HG03460 (cell line): ENCODE measurements at regions not wholly inside any gene's neighbourhood (a gene's known extent, or its start where the extent isn't known, plus 50 kb on each side); places are given as distances from the start of the nearest gene placed in this dataset.
"Not testable (repeated sequence)": the region's sequence is repeated elsewhere in the genome, so short reads cannot be mapped to it uniquely, and the experiment has no call there.

Experiments used
- ATAC-seq: cut with Tn5 transposase; IDR thresholded peaks from one replicate; pipeline ENCODE4 v1.9.1; 2021; ENCODE audit not compliant: unreplicated experiment

DNA sequence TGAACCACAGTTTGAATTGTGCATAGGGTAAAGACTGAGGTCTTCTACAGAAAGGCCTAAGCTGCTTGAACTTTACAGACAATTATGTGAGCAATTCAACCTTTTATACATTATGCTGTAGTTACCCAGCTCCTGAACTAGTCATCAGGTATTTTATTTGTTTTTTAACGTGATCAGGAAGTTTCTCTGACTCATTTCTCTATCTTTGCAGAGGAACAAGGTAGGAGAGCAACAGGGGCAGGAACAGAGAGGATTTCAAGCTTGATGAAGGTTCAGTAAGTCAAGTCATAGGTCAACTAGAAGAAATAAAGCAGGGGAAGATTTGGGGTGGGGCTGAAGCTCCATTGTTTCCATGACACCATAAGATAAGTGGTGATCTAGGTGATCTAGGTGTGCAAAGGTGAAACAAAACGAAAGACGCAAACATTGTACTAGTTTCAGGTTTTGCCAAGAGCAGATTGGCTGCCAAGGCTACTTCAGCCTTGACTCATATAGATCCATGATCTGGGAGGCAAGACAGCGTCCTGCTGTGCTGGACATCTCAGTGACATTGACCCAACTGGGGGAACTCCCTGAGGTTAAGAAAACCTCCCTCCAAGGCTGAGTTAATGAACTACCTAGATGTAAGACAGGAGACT is 198.1 kb downstream of the DAD1 start:
- ATAC-seq = peak; percentile 42

DNA sequence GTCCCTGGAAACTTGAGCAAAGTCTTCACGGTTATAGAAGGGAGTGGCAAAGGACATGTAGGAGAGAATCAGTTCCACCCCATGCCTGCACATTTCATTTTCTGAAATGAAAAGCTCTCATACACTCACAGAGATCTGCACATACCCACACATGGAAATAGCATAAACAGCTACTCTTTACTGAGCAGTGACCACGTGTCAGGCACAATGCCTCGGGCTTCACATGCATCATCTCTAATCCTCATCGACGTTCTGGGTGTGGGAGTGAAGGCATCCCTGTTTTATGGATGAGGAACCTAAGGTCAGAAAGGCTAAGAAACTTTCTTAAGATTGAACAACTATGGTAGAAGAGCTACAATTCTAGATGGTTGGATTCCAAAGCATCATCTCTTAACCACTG is 198.8 kb downstream of the DAD1 start:
- no peak for ATAC-seq

DNA sequence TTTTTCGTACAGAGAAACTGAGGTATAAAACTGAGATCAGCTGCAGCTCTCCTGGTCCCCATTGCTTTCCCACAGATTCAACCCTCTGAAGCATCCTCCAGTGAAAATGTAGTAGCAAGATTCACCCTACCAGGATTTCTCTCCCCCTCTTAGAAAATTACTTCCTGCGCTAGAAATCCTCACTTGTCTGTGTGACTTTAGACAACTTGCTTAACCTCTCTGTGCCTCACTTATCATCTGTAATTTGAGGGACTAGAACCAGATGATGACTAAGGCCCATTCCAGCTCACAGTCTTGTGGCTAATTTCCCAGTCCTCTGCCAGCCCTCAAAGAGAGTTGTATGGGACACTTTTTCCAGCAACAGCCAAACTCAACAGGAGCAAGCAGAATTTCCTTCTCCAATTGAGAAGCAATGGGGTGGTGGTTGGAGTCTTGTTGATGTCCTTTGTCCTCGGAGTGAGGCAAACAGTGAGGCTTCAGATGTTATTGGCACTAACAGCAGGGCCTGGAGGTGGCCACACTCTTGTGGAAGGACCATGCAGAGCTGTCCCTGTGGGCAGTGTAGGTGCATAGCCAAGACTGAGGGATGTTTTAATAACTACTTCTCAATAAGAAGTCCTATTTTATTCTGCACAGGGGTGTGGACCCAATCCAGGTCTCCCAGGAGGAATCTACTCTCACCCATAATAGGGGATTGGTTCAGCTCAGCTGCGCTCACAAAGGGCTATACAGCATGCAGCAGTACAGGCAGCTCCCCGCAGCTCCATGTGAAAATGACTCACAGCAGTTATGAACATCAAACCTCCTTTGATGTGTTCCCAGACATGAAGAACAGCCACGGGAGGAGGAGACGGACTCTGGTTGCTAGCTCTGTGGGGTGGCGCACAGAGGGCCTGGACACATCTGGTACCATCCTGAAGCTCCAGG is 200.1 kb downstream of the DAD1 start:
- no peak for ATAC-seq

DNA sequence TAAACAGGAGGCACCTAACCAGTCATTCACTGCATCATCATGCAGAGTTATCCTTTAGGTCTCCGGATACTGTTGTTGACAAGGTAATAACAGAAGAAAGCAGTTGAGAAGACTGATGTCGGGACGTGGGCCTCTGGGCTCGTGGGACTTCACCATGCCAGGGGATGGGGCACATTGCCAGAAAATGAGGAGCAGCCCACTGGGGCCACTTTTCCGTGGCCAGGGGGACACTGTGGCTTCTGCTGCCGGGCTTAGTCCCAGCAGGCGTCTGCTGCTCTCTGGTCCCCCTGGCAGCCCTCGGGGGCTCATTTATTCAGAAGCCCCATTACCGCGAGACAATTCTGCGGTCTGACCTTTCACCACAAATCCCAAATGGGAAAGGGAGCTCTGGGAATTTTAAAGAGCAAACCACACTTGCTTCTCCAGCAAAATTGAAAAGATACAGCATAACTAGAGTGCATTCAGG is 201.2 kb downstream of the DAD1 start:
- ATAC-seq = no peak

DNA sequence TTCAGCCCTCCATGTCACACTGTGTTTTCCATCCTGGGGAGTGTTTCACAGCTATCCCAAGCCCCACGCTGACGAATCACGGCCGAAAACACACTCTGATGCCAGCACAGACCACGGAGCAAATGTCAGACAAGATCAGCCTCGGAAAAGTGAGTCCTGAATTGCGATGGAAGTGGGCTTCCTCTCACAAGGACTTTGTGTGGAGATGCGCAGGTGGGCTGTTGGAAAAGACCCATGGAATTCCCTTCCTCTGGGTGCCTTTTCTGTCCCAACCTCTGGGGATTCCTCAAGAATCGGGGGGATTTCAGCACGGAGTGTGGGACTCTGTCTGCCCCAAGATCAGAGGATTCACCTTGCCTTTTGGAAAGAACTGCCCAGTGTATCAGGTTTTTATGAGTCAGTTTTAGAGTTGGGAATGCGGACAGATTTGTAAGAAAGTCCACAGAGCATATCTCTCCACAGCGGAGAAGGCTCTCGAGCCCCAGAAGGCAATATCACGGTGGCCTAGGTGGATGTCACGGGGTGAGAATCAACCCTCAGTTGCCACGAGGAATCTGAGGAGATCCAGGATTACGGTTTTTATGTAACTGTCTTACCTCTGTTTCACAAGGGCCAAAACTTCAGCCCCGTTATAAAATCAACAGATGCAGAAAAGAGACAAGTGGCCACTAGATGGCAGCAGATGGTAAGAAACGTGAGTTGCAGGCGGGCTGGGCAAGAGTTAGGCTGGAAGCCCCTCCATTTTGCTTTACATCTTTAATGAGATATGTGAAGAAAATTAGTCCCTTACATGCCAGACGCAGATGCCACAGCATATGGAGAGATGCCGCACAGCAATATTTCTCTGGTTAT is 201.9 kb downstream of the DAD1 start:
- ATAC-seq = no peak

DNA sequence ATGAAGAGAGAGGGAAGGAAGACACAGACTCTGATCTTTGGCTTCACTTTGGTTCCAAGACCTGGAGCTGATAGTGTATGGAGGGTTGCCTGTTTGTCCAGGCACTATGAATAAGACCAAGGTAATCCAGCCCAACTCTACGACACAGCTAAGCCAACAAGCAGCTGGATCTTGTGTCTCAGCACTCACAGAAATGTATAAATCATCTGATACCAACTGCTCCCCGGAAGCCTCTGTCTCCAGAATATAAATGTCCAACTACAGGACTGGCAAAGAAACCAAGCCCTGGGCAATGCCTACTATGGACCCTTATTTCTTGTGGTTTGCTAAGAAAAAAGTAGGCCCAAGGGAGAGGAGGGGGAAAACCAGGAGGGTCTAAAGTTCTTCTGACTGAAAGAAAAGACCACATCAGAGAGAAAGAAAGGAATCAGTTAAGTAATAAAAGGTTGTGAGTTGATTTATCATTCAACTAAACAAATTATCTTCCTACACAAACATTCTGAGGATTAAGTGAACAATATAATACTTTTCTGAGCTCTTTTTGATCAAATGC is 204.0 kb downstream of the DAD1 start:
- no peak for ATAC-seq

DNA sequence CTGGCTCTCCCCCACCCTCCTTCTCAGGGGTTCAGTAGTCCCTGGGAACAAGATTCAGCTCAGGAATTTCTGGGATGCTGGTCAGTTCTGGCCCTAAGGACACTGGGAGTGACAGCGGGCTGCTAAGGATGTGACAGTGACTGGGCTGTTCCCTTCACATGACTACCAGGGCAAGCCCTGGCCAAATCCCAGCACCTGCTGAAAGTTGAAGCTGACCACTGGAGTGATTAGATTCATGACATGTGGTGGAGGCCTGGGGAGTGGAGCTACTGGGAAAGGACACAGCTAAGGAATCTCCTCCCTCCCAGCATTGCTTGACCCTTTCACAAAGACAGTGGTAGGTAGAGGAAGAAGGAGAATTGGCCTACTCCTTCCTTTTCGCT is 204.9 kb downstream of the DAD1 start:
- ATAC-seq = peak; percentile 10

DNA sequence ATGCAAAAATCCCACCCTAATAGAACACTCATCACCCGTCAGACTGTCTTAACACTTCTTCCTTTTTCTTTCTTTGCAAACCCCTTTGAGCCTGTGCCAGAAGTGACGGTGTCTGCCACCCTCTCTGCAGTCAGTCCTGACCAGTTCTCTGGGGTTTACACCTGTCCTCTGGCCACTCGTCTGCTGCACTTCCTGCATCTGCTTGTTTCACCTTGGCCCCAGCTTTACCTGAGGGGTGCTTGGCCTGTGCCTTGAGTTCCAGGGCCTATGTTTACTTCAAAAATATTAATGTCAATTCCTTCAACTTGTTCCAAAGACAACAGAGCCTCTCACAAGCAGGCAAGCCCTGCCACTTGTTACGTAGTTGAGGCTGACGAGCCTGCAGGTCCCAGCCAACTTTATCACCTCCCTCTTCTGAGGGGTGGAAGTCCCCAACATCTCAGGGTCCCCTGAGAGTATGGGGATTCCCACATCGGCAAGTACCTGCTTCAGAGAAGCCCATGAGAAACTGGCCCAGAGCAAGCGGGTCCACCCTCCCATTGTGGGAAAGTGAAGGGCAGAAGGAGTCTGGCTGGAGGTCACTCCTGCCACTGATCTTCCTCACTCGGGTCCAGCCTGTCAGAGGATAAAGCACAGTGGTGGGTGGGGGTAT is 205.4 kb downstream of the DAD1 start:
- ATAC-seq = peak; percentile 45

DNA sequence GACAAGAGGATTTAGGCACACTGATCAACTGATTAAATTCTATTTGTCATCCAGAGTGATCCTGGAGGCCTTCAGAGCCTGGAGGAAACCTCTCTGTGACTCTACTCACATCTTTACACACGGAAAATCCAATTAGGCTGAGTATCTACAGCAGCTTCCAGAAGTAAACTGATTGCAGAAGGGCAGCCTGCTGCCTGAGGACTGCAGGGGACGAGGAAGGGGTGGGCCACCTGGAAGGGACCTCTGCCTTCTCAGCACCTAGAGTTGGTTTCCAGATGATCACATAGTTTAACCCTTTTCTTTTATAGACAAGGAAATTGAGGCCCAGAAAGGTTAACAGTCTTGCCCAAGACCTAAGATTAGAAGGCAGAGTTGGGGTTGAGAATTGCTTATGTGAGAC is 206.1 kb downstream of the DAD1 start:
- no peak for ATAC-seq

DNA sequence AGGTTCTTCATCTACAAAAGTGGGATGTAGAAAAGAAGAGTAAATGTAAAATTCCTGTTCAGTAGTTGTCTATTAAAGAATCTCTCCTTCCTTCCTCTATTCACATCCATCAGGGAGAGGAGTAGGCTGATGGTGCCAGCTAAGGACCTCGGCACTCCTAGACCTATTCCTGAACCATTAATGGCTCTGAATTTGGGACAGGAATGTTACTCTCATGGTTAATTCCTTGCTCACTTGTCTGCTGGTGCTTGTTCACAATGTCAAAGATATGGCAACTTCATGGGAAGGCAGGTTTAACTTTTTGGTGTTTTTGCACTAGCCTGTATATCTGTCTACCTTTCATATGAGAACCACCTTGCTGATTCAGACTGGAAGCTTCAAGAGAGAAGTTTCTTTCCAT is 206.6 kb downstream of the DAD1 start:
- ATAC-seq = no peak

DNA sequence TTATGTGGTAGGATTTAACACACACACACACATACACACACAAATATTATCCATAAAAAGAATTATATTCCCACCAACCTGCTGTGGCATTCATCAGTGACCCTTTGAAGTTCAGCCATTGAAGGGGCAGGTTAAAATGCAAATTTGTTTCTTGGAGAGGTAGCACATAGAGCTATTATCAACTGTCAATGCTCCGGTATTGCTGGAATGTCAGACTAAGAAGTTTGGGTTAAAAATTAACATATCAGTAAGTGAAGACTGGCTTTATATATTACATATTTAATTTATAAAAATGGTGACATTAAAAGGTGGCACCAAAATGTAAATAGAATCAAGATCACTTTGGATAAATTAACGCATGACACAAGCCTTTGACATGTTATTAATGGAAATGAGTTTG is 207.3 kb downstream of the DAD1 start:
- no peak for ATAC-seq

DNA sequence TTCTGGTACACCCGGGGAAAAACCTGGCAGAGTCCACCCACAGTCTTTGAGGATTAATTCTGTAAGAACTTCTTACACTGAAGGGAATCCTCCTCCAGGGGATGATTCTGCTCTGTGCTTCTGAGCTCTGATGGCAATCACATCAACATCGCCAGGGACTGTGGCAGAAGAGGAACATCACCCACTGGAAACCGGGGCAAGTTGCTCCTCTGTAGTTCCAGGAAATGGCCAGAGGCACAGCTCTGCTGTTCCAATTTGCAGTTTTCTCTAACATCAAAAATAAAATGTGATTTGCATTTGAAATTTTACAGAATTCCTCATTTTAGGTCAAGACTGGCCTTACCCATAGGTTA is 207.6 kb downstream of the DAD1 start:
- no peak for ATAC-seq

DNA sequence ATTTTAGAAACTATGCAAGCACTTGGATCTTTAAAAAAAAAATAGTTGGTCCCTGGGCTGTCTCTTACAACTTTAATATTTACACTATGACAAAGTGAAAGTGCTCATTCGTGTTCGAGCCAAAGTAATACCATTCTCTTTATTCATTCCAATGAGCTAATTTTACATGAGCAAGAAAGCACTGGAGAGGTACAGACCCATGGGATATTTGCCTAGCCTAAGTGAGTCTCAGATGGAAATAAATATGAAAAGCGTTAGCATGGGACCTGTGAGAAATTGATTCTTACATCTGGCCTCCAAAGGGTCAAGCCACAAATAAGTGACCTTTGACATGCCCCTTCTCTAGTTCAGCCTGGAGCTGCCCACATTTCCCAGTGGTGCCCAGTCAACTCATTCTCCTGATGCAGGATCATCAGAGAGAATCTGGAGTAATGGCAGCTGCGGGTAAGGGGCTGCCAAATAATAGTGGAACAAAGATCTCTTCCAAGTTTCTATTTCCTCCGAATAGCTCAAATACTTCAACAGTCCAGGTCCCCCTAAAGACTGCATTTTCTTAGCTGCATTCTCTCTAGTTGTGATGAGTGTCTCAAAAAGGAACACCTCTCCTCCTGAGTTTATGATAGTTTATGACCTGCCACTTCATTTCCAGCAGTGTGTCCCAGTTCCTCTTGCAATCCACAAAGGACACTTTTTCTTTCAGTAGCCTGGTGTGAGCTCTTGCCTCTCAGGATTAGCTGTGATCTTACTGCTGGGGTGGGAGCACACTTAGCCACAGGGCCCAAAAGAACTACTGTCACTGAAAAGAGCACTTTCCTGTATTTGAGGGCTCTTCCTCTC is 208.2 kb downstream of the DAD1 start:
- no peak for ATAC-seq

DNA sequence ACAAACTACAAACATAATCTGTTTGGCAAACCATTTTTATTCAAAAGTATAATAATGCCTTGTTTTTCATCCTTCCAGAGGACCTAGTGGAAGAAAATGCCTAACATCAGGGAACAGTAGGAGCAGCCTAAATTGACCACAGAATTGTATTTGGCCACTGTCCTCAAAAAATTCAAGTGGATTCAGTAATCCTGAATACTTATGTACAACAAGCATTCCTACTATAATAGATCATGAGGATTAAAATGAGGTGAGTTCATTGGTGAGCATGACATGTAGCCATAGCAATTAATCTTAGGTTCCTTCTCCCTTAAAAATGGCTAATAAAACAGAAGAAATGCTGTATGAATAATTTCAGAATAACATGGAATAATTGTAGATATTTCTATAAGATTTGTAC is 209.3 kb downstream of the DAD1 start:
- no peak for ATAC-seq

DNA sequence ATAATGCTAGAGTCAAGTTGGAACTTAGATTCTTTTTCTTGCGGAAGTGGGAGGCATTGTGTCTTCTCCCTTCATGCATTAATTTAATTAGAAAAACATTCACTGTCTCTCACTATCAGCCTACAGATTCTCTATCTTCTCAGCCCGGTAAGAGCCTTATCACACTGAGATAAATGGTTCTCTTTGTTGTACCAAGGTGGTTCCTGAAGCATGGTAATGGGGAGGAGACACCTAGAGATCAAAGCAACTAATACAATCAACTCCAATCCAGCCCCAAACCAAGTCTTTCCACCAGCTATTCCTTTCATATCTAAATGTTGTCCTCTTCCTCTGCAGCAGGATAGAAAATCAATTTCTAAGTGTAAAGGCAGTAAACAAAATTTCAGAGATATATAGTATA is 210.8 kb downstream of the DAD1 start:
- ATAC-seq = no peak

DNA sequence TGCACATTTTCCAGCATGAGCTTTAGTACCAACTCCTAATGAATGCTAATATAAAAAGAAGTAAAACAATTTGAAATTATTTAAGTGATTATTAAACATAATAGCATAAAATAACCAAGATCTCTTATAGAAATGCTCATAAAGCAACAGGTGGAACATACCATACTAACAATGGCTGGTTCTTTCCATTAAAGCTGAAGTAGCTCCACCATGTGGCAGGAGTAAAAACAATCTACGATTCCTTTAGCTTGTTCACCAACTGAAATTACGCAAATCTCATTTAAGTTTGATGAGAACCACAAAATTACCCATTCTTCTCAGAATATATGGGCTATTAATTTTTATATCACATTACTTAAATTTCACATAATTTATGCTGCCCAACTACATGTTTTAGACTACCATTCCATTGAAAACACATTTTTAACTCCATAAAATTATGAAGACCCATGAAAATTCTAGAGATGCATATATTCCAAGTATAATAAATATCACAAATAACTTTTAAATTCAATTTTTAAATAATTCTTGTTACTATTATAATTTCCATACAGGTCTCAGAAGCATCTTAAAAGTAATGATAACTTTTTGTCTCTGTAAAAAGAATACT is 213.6 kb downstream of the DAD1 start:
- ATAC-seq = no peak

DNA sequence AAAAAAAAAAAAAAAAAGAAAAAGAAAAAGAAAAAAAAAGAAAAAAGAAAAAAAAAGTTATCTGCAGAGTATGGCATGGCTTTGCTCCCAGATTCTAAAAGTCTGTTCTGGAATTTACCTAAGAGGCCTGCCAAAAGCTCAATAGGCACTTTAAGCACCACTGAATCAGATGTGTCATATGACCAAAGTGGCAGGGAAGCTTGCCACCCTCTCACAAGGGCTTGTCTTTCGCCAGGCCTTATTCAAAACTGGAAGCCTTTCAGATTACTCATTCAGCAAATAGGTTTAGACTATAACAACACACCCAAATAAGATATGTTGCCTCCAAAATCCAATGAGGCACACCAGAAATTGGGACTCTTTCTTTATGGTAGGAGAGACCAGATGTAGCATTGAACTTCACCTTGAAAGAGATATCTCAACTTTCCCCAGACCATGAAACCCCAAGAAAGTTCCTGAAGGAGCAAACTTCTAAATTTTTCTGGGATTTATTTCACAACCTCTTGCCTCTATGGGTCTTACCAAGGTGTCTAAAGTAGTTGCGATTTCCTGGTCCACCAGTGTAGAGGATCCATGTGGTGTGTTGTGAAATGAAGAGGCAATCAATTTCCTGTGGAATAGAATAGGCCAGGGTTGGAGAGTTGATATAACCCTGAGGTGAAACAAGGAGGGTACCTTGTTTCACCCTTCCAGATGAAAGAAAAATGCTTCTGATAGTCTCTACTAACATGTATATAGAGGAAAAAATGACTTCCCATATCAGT is 218.8 kb downstream of the DAD1 start:
- no peak for ATAC-seq

DNA sequence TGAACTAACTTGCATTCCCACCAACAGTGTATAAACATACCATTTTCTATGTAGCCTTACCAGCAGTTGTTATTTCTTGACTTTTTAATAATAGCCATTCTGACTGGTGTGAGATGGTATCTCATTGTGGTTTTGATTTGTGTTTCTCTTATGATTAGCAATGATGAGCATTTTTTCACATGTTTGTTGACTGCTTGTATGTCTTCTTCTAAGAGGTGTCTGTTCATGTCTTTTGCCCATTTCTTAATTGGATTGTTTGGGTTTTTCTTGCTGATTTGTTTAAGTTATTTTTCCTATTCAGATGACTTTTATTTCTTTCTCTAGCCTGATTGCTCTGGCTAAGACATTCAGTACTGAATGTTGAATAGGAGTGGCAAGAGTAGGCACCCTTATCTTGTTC is 230.3 kb downstream of the DAD1 start:
- ATAC-seq = no peak

DNA sequence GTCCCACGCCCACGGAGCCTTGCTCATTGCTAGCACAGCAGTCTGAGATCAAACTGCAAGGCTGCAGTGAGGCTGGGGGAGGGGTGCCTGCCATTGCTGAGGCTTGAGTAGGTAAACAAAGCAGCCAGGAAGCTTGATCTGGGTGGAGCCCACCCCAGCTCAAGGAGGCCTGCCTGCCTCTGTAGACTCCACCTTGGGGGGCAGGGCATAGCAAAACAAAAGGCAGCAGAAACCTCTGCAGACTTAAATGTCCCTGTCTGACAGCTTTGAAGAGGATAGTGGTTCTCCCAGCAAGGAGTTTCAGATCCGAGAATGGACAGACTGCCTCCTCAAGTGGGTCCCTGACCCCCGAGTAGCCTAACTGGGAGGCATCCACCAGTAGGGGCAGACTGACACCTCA is 239.7 kb downstream of the DAD1 start:
- not testable (repeated sequence) for ATAC-seq
